OCI-LY3 (cell line): ENCODE measurements at regions not wholly inside any gene's neighbourhood (a gene's known extent, or its start where the extent isn't known, plus 50 kb on each side); places are given as distances from the start of the nearest gene placed in this dataset.

Experiments
- H2AFZ ChIP-seq: fragments of 200-600, 300-600 bp; shearing (Covaris generic); 2 replicates; pipeline ENCODE4 v1.6.0; 2014; ENCODE audit warnings: antibody characterized with exemption, low read depth, low read length
- H3K27ac ChIP-seq: fragments of 200-600, 300-600 bp; sonication (generic); 2 replicates; pipeline ENCODE4 v1.5.1; 2014; ENCODE audit warnings: mild to moderate bottlenecking, low read length, moderate library complexity, mixed read lengths
- H3K27me3 ChIP-seq: fragments of 200-600, 300-600 bp; sonication (generic); 2 replicates; pipeline ENCODE4 v1.6.1; 2014; ENCODE audit warnings: low read depth, low read length, mixed read lengths
- H3K36me3 ChIP-seq: fragments of 200-600, 300-600 bp; sonication (generic); replicated peaks from 2 replicates; pipeline ENCODE3; 2014; ENCODE audit warnings: low read depth, low read length, mixed read lengths
- H3K4me1 ChIP-seq: fragments of 300-600, 200-600 bp; sonication (generic); 2 replicates; pipeline ENCODE4 v1.6.1; 2014; ENCODE audit warnings: low read length, mixed read lengths
- H3K4me2 ChIP-seq: fragments of 200-600, 300-600 bp; sonication (generic); 2 replicates; pipeline ENCODE4 v1.6.1; 2014; ENCODE audit warnings: low read length, mixed read lengths
- H3K4me3 ChIP-seq: fragments of 300-600, 200-600 bp; sonication (generic); 2 replicates; pipeline ENCODE4 v1.5.1; 2014; ENCODE audit warnings: antibody characterized with exemption, mild to moderate bottlenecking, low read length, moderate library complexity
- H3K79me2 ChIP-seq: fragments of 300-600, 200-600 bp; shearing (Covaris generic); 2 replicates; pipeline ENCODE4 v1.6.1; 2014; ENCODE audit warnings: mild to moderate bottlenecking, low read length, mixed read lengths
- H3K9ac ChIP-seq: fragments of 300-600, 200-600 bp; shearing (Covaris generic); 2 replicates; pipeline ENCODE4 v1.6.0; 2014; ENCODE audit warnings: mild to moderate bottlenecking, low read length, moderate library complexity
- H3K9me3 ChIP-seq: fragments of 200-600, 300-600 bp; shearing (Covaris generic); 2 replicates; pipeline ENCODE4 v1.6.1; 2014; ENCODE audit warnings: low read length, mixed read lengths; ENCODE audit not compliant: insufficient read depth
- H4K20me1 ChIP-seq: fragments of 200-600, 300-600 bp; sonication (generic); 2 replicates; pipeline ENCODE4 v1.6.1; 2016; ENCODE audit warnings: low read length, mixed read lengths; ENCODE audit not compliant: insufficient read depth
- CTCF ChIP-seq: fragments of 200-600, 300-600 bp; sonication (generic); IDR thresholded peaks from 2 replicates; pipeline ENCODE4 v1.5.1; 2014; ENCODE audit warnings: antibody characterized with exemption, low read length, low read depth
- EZH2phosphoT487 ChIP-seq: fragments of 200-600 bp; shearing (Covaris generic); IDR thresholded peaks from 2 replicates; pipeline ENCODE4 v1.6.1; 2018; ENCODE audit warnings: antibody characterized with exemption, mixed run types, low read depth

GRCh38 chr7:155999631-156000489 is 187.6 kb upstream of the SHH start:
- Histone ChIP-seq H2AFZ (no peak overlapping the region), H3K4me3 (no peak overlapping the region), H3K27ac (no peak overlapping the region), H3K79me2 (no peaks in the 10 kb centered on the region), H4K20me1 (no peaks in the 10 kb centered on the region), H3K9me3 (no peaks in the 10 kb centered on the region), H3K9ac (no peak overlapping the region), H3K36me3 (no peaks in the 10 kb centered on the region), H3K4me1 (peaks cover 10% of the 10 kb centered on the region; the same call in 1 of the 2 replicates), H3K27me3 (no peaks in the 10 kb centered on the region), H3K4me2 (no peak overlapping the region)
- TF ChIP-seq CTCF: no peak
- no peak for TF ChIP-seq EZH2phosphoT487

GRCh38 chr7:155998766-155999630 is 186.7 kb upstream of the SHH start:
- Histone ChIP-seq H3K27ac (no peak overlapping the region), H3K4me2 (no peak overlapping the region), H3K9me3 (no peaks in the 10 kb centered on the region), H3K9ac (no peak overlapping the region), H2AFZ (no peak overlapping the region), H4K20me1 (no peaks in the 10 kb centered on the region), H3K36me3 (no peaks in the 10 kb centered on the region), H3K79me2 (no peaks in the 10 kb centered on the region), H3K4me1 (peaks cover 10% of the 10 kb centered on the region; the same call in 1 of the 2 replicates), H3K27me3 (0 out of 2 replicates have a peak, but pooled peaks cover 5% of the 10 kb centered on the region), H3K4me3 (no peak overlapping the region)
- TF ChIP-seq EZH2phosphoT487 (no peak), CTCF (no peak)

GRCh38 chr7:155998328-155998691 is 186.0 kb upstream of the SHH start:
- peaks cover 10% of the 10 kb centered on the region; the same call in 1 of the 2 replicates for H3K4me1 ChIP-seq
- H2AFZ ChIP-seq: no peak overlapping the region
- 0 out of 2 replicates have a peak, but pooled peaks cover 5% of the 10 kb centered on the region for H3K27me3 ChIP-seq
- H4K20me1 ChIP-seq: no peaks in the 10 kb centered on the region
- no peaks in the 10 kb centered on the region for H3K79me2 ChIP-seq
- no peak overlapping the region for H3K27ac ChIP-seq
- no peaks in the 10 kb centered on the region for H3K36me3 ChIP-seq
- H3K9me3 ChIP-seq: no peaks in the 10 kb centered on the region
- no peak for TF ChIP-seq CTCF
- no peak for TF ChIP-seq EZH2phosphoT487
- no peak overlapping the region for H3K4me3 ChIP-seq
- H3K9ac ChIP-seq: no peak overlapping the region
- H3K4me2 ChIP-seq: no peak overlapping the region
